GM21381 (cell line): ENCODE measurements at regions not wholly inside any gene's neighbourhood (a gene's known extent, or its start where the extent isn't known, plus 50 kb on each side); places are given as distances from the start of the nearest gene placed in this dataset.
"Not testable (repeated sequence)": the region's sequence is repeated elsewhere in the genome, so short reads cannot be mapped to it uniquely, and the experiment has no call there.

ENCODE experiments used
- ATAC-seq: cut with Tn5 transposase; IDR thresholded peaks from one replicate; pipeline ENCODE4 v1.9.1; 2021; ENCODE audit warnings: mild to moderate bottlenecking, moderate library complexity; ENCODE audit not compliant: unreplicated experiment

GRCh38 chr14:34381304-34381703 is 80.7 kb downstream of the SPTSSA start:
- ATAC-seq = not testable (repeated sequence)

- ATAC-seq = no peak
These were observed 81.6 kb downstream of the SPTSSA start for GRCh38 chr14:34380471-34380845.

- ATAC-seq = no peak
These were observed 82.1 kb downstream of the SPTSSA start for GRCh38 chr14:34379816-34380470.

DNA sequence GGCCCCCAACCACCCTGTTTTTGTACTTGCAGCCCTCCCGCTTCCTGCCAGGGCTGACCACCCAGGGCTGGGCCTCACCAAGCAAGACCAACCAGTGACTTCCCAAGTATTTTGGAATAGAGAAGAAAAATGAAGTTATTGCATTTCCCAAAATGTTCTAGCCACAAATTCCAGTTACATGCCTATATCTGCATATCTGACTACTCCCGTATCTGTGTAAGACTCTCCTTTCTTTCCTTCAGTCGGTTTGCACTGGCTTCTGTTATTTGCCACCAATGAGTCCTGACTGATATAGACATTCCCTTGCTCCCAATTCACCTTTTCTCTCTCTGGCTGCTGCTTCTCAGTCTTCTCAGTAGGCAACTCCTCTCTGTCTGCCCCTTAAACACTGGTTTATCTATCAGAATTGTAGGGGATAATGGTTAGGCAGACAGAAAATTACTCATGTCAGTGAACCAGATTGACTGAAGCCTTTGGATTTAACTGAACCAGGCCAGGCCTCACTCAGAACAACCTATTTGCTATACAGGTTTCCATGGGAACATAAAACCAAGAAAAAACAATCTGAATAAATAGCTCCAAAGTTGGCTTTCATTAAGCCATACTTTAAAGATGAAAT is 85.3 kb downstream of the SPTSSA start:
- ATAC-seq = no peak

DNA sequence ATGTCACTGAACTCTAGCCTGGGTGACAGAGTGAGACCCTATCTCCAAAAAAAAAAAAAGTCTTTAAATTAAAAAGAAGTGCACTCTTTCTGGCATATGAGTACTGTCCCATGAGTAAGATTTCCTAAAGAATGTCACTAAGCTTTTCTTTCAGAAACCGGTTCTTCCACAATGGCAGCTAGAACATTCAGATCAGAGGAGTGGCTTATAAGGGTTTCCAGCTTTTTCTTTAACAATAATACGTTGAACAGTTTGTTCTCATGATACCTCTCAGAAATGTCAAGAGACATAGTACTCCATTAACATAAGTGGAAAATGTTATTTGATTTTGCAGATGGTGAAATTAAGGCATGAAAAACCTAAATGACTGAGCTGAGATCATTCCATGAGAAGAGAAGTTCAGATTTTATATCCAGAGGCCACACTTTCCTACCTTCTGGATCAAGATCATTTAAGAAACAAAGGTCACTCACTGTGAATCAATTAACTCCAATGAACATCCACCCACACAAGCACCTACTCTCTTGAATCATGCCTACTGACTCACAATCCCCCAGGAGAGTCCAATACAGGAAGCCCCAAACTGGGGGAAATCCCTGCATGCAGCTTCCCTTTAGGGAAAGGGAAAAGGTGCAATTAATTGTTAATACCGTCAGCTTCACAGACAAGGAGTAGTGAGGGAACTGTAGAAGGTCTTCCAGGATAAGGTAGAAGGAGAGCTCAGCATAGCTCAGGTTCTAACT is 86.9 kb downstream of the SPTSSA start:
- no peak for ATAC-seq

- ATAC-seq = no peak
These were observed 88.8 kb downstream of the SPTSSA start for GRCh38 chr14:34373191-34373590.

GRCh38 chr14:34372786-34373185 is 89.3 kb downstream of the SPTSSA start:
- no peak for ATAC-seq

- no peak for ATAC-seq
These were observed 92.4 kb downstream of the SPTSSA start for GRCh38 chr14:34369648-34370030.

DNA sequence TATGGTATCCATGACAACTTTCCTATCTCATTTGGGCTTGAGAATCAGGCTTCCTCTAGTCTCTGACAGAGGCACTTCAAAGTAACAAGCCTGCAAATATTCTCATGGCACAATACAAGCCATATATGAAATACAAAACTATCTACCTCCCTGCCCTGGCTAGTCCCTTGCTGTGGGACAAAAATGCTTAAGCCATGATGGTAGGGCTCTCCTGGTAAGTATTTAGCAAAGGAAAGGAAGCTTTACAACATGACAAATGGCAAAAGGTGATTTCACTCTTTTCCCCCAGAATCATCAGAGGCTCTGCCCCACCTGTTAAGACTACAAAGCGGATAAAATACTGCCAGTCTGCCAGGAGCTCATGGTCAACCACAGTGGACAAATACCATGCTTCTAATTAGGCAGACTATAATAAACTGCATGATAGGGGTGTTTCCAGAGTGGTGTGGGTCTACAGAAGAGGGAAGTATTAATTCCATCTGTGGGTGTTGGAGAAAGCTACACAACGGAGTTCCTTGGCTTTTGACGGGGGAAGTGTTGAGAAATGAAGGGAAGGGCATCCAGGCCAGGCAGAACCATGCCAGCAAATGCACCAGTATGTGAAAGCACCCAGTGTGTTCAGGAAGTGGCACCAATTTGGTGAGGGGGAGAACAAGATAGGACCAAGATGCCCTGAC is 92.9 kb downstream of the SPTSSA start:
- no peak for ATAC-seq

GRCh38 chr14:34368115-34368970 is 93.7 kb downstream of the SPTSSA start:
- ATAC-seq = no peak

DNA sequence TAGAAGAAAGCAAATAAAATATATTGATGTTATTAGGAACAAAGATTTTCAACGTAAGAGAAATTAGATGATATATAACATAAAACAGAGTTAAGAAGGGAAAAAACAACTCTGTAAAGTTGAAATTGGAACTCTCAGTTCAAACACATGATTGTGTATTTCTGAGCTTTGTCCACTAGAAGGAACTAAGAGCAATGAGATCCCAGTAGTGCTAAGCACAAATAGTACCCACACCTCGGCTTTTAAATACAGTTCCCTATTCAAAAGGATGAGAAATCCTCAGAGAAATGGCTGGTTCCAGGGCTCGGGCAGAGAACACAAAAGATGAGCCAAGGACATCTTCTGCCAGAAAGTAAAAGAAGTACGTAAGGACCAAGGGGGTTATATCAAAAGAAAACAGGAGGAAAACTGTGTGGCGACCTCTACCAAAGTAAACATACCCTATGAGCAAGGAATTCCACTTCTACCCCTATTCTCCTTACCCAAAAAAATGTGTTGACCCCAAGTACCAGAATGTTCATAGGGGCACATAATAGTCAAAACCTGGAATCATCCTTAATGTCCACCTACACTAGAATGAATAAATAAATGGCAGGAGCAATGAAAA is 96.6 kb downstream of the SPTSSA start:
- ATAC-seq = no peak

GRCh38 chr14:34364201-34364600 is 97.8 kb downstream of the SPTSSA start:
- no peak for ATAC-seq

DNA sequence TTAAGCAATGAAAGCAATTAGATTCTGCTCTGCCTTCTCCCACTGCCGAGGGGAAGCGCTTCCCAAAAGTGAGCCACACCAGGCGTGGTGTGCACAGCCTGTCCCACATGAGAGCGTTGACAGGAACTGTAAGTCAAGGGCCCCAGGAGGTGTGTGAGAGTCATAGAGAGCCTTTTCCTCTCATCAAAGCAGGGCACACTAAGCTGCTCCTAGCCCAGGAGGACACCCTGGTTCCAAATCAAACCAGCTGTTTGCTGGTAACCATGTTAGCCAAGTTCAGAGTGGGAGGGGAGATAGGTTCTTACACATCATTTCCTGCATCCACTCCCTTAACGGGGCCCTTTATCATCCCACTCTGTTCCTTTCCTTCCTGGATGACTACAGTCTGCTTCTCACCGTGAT is 98.3 kb downstream of the SPTSSA start:
- ATAC-seq = no peak

DNA sequence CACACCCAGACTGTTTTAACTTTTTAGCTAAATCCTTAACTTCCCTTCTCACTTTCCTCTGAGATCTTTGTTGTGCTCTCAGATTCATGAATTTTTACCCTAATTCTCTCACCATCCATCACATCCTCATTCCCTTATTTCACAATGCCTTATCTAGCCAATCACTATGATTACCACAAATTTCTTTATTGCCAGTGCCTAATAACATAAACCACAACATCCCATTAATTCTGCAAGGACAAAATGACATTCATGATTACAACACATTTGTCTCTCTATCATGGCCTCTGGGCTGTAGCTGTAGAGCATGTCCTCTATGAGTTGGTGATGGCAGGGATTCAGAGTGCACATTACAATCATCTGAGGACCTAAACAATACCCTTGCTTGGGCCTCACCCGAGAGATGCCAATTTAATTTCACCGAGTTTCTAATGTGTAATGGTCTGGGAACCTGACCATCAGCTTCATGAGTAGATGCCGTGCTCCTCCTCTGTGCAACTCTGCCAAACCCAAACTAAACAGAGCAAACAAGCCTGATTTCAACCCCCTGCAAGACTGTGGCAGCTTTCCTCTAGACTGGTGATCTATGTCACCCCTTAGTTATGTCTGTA is 99.3 kb downstream of the SPTSSA start:
- no peak for ATAC-seq

DNA sequence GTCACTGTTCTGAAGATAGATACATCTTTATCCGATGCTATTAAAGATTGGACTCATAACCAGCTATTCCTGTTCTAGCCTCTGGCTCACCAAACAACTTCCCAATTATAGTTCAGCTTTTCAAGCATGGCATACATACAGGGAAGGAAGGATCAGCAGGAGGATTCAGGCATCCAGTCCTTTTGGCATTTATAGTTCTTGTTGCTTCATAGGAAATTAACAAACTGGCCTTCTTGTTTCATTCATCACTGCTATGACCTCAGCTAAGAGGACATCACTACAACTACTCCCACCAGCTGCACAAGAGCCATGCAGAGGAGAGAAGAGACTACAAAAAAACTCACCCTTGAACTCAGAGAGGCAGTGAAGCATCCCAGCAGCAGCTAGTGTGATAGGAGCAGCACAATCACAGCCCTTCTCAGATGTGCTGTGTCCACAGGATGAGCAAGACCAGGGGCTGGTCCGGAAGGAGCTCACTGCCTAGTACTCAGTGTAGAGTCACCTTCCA is 100.5 kb downstream of the SPTSSA start:
- no peak for ATAC-seq

- no peak for ATAC-seq
These were observed 102.5 kb downstream of the SPTSSA start for GRCh38 chr14:34359420-34360117.

- ATAC-seq = no peak
These were observed 105.8 kb downstream of the SPTSSA start for GRCh38 chr14:34356264-34356654.

DNA sequence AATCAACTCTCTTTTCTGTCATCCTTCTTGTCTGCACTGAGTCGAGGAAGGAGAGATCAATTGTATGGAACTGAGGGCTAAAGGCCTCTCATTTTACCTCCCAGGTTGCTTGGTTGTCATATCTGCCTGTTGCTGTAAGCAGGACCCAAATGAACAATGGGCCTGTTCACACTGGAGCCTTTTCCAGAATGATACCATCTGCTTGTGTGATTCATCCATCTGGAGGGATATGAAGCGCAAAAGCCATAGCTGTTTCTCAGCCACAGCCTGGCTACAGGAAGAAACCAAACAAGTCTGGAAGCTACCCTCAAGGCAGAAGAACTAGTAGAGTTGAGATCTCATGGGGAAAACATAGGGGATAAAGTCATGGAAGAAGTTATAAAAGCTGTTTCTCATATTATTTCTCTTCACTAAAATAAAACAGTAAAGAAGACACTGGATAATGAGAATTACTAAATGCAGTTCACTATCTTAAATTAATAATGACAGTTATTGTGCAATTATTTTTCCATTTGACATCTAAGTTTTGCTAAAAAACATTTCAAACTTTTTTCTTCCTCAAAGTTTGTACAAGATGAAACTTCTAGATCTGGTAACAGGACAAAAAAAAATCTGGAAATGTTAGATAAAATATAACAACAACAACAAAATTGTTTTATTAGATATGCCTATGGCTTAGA is 106.3 kb downstream of the SPTSSA start:
- no peak for ATAC-seq

GRCh38 chr14:34354556-34354955 is 107.5 kb downstream of the SPTSSA start:
- no peak for ATAC-seq
